ENCODE measurements at regions not wholly inside any gene's neighbourhood (a gene's known extent, or its start where the extent isn't known, plus 50 kb on each side); places are given as distances from the start of the nearest gene placed in this dataset.

DNA sequence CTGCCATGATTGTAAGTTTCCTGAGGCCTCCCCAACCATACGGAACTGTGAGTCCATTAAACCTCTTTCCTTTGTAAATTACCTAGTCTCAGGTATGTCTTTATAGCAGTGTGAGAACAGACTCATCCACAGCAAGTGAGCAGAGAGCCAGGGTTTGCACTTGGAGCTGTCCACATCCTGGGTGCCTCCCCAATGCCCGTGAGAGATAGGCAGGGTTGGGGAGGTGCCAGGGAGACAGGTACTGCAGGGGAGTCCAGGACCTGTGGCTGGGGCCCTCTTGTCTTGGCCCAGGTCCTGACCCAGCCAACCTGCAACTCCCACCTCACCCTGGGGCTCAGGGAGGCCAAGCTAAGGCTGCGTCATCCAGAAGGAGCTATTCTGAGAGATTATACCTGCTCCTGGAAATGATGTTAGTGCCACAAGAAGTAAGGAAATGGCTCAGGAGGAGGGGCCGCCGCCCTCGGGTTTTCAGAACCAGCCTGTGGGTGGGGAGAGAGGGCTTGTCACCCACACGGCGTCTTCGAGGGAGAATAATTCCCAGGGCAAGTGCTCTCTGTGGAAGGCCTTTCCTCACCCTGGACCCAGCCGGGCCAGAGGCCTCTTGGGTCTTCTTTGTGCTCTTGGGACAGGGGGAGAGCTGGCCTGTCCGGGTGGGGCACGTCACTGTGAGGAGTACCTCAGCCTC is 66.5 kb downstream of the ADRA2C start:
- no peak for DNase-seq

- DNase-seq = no peak
Observed at GRCh38 chr4:3833326-3833989, 67.3 kb downstream of the ADRA2C start.

DNA sequence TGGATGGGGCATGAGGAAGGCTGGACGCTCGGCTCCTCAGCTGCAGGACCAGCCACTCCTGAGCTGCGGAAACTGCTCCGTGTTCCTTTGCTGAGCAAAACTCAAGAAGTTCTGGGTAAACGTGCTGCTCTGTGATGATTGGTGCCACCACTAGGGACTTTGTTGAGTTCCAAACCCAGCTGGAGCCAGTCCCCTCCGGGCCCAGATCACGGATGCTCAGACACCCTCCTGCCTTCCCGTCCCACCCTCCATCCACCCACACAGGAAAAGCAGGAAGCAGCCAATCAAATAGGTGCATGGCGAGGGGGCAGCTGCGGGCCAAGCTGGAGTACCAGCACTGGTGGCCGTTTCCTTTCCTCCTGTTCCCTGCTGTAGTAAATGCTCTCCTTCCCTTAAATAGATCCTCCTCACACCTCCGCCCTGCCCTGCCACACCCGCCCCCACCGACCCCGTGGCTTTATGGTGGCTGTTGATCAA is 68.0 kb downstream of the ADRA2C start:
- DNase-seq = no peak

- peak in 1 of 2 experiments; percentile 38 for DNase-seq
Observed at GRCh38 chr4:3834663-3835521, 68.7 kb downstream of the ADRA2C start.

- DNase-seq = no peak
Observed at GRCh38 chr4:3835527-3836405, 69.6 kb downstream of the ADRA2C start.

- DNase-seq = peak in 1 of 2 experiments; percentile 8
Observed at GRCh38 chr4:3836406-3836755, 70.2 kb downstream of the ADRA2C start.

- DNase-seq = no peak
Observed at GRCh38 chr4:3836756-3837601, 70.8 kb downstream of the ADRA2C start.

DNA sequence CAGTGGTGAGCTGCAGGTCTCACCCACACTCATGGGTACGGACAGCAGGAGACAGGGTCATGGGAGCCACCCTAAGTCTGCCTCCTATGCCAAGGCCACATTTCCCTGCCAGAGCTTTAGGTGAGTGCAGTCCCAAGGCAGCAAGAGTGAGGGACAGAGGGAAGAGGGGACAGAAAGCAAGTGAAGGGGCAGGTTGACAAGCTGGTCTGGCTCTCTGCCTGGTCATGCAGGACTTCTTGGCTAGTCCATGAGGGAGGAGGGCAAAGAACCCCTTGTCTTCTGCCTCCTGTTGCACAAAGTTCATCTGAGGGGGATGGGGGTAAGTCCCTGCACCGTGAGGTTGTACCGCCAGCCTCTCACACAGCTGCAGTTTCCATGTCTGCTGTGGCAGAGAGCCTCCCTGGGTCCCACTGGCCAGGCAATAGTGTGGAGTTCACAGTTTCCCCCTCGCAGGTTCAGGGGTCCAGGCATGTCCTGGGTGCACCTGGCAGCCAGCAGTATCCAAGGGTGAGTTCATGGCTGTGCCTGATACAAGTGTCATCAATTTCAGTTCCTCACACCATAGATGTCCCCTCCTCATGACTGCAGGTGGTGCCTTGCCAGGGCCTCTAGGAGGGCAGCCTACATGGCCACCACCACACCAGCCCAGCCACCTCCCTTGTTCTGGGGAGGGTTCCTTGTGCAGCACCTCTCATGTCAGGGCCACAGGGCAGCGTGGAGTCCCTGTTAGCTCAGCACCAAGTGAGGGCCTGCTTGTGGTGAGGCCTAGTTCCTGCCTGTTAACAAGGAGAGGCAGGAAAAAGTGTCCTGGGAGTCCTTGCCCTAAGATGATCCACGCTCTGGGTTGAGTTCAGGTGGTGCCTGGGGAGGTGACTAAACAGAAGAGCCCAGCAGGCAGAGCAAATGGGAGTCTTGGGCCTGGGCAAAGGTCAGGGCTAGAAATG is 72.5 kb downstream of the ADRA2C start:
- DNase-seq = no peak

DNA sequence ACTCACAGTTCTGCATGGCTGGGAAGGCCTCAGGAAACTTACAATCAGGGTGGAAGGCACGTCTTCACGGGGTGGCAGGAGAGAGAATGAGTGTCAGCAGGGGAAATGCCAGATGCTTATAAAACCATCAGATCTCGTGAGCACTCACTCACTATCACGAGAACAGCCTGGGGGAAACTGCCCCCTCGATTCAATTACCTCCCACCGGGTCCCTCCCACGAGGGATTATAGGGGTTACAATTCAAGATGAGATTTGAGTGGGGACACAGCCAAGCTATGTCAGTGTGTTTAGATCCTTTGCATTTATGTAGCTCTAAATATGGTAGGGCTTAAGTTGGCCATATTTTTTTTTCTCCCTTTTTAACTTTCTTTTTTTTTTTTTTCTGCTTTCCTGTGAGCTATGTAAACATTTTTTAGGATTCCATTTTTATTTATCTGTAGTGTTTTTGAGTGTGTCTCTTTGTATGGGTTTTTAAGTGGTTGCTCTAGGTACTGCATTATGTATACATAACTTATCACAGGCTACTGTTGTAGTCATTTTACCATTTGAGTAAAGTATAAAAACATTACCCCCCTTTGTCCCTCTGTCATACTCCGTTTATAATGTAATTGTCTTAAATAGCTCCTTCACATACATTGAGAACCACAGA is 79.0 kb downstream of the ADRA2C start:
- no peak for DNase-seq

DNA sequence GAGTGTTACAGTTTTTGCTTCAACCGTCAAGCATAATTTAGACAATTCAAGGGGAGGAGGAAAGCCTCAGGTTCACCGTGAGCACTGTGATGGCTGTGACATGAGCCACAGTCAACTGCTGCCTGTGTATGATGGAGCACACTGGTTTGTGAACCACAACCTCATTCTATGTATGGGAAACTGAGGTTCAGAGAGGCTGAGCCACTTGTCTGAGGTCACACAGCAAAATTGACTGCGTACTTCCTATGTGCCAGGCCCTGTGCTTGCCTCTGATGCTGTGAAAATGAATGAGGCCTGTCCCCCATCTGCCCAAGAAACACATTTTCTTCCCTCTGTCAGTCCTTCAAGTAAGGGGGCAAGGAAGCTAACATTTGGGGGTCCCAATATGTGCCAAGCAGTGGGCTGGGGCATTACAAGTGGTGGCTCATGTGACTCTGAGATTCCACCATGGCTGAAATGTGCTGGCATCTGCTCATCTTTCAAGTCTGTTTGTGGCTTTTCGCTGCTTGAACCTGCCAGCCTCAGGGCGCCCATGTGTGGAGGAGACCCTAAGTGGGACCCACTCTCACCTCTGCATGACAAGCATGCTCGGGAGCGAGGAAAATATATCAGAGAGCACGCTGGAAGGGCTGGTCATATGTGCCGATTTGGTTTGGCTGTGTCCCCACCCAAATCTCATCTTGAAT is 79.7 kb downstream of the ADRA2C start:
- no peak for DNase-seq

GRCh38 chr4:3847211-3847940 is 81.2 kb downstream of the ADRA2C start:
- no peak for DNase-seq

DNA sequence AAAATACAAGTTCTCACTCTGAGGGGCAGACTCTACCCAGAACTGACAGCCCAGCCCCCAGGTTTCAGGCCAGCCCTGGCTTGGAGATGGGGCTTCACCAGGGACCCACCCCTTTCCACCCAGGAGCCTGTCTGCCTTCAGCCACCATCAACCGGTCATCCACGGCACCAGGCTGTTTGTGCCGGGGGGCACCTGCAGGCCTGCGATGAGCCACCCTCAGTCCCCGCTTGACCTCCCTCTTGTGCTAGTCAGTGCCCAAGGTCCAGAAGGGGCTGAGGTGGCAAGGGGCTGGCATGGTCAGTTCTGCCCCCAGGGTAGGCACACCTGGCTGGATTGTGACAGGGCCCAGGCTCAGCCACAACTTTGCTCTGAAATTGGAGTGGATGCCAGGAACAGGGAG is 82.1 kb downstream of the ADRA2C start:
- DNase-seq = no peak

GRCh38 chr4:3849140-3849539 is 83.0 kb downstream of the ADRA2C start:
- DNase-seq = no peak

- no peak for DNase-seq
Observed at GRCh38 chr4:3850128-3850527, 83.9 kb downstream of the ADRA2C start.

GRCh38 chr4:3851211-3851610 is 85.0 kb downstream of the ADRA2C start:
- DNase-seq = peak in 1 of 2 experiments; percentile 57

GRCh38 chr4:3851881-3852280 is 85.7 kb downstream of the ADRA2C start:
- peak in 1 of 2 experiments; percentile 32 for DNase-seq

- DNase-seq = no peak
Observed at GRCh38 chr4:3852309-3852708, 86.1 kb downstream of the ADRA2C start.

GRCh38 chr4:3852711-3853110 is 86.5 kb downstream of the ADRA2C start:
- DNase-seq = no peak

Measured in NCI-H524 (cell line).